ENCODE measurements at regions not wholly inside any gene's neighbourhood (a gene's known extent, or its start where the extent isn't known, plus 50 kb on each side); places are given as distances from the start of the nearest gene placed in this dataset.

DNA sequence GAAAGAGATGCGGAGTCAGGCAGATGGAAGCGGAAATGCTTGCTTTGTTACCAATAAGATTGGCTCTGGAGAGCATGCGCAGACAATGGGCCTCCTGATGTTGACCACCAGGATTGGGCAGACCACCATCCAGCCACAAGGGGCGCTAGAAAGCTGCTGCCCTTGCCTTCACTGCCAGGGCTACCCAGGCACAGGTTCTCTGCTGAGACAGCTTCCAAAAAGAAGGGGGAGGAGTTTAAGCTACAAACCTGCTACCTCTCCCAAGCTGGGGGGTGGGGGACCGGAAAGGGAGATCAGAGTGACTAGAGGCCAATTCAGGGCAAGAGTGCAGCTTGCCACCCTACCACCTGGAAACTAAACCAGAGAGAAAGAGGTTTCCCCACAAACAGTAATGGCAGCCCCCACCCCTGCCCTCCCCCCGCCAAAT is 369.7 kb downstream of the RRAGC start:
- TF ChIP-seq, protein P1, sequence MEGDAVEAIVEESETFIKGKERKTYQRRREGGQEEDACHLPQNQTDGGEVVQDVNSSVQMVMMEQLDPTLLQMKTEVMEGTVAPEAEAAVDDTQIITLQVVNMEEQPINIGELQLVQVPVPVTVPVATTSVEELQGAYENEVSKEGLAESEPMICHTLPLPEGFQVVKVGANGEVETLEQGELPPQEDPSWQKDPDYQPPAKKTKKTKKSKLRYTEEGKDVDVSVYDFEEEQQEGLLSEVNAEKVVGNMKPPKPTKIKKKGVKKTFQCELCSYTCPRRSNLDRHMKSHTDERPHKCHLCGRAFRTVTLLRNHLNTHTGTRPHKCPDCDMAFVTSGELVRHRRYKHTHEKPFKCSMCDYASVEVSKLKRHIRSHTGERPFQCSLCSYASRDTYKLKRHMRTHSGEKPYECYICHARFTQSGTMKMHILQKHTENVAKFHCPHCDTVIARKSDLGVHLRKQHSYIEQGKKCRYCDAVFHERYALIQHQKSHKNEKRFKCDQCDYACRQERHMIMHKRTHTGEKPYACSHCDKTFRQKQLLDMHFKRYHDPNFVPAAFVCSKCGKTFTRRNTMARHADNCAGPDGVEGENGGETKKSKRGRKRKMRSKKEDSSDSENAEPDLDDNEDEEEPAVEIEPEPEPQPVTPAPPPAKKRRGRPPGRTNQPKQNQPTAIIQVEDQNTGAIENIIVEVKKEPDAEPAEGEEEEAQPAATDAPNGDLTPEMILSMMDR (conservative IDR thresholded peaks at IDR 0.05; ENCODE audit: low read length): peak; percentile 92
- no peak for TF ChIP-seq EZH2phosphoT487 (IDR thresholded peaks at IDR 0.05; ENCODE audit: borderline replicate concordance, low read depth, low read length)
